Right lobe of liver (tissue), 4 donors: ENCODE measurements at regions not wholly inside any gene's neighbourhood (a gene's known extent, or its start where the extent isn't known, plus 50 kb on each side); places are given as distances from the start of the nearest gene placed in this dataset.

Experiments used
- POLR2A ChIP-seq: fragments of 450-650 bp; IDR thresholded peaks from one replicate; pipeline ENCODE4 v1.6.1; 2017; ENCODE audit warnings: antibody characterized with exemption, mild to moderate bottlenecking
- TF ChIP-seq, protein P1 (sequence below), 4 donors: fragments of 200-600 bp in 3 of 4; fragments of 450-650 bp in 1 of 4; IDR thresholded peaks; one replicate each; pipeline versions ENCODE4 v1.5.1 to v1.8.0; 2016 to 2022; ENCODE audit warnings: antibody characterized with exemption in 4 of 4, mild to moderate bottlenecking in 2 of 4
- donor health status: DM: no; HTN: no; CAD: no.
- donor health status: DM: no; HTN: no; CAD: no.
- donor health status: DM: no; HTN: yes; CAD: no.

DNA sequence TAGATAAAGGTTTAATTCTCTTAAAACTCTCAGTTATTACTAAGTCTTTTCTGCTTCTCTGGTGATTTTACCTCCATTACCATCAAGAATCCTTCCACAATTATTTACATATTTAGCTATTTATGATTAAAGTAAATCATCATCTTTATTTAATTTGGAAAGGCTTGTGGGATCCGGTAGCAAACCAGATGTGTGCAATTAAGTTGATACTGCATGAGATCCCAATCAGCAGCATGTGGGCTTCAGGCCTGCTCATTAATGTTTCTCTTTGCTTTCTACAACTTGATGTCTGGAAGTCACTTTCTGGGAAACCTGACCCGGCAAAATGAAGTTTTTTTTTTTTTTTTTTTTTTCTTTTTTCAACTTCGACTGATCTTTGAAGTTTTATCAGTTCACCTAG lies 558.4 kb upstream of the ANO5 start:
- TF ChIP-seq, protein P1, sequence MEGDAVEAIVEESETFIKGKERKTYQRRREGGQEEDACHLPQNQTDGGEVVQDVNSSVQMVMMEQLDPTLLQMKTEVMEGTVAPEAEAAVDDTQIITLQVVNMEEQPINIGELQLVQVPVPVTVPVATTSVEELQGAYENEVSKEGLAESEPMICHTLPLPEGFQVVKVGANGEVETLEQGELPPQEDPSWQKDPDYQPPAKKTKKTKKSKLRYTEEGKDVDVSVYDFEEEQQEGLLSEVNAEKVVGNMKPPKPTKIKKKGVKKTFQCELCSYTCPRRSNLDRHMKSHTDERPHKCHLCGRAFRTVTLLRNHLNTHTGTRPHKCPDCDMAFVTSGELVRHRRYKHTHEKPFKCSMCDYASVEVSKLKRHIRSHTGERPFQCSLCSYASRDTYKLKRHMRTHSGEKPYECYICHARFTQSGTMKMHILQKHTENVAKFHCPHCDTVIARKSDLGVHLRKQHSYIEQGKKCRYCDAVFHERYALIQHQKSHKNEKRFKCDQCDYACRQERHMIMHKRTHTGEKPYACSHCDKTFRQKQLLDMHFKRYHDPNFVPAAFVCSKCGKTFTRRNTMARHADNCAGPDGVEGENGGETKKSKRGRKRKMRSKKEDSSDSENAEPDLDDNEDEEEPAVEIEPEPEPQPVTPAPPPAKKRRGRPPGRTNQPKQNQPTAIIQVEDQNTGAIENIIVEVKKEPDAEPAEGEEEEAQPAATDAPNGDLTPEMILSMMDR (IDR thresholded peaks at IDR 0.05), result no peak
- TF ChIP-seq POLR2A, result no peak
